ENCODE measurements at regions not wholly inside any gene's neighbourhood (a gene's known extent, or its start where the extent isn't known, plus 50 kb on each side); places are given as distances from the start of the nearest gene placed in this dataset.

DNA sequence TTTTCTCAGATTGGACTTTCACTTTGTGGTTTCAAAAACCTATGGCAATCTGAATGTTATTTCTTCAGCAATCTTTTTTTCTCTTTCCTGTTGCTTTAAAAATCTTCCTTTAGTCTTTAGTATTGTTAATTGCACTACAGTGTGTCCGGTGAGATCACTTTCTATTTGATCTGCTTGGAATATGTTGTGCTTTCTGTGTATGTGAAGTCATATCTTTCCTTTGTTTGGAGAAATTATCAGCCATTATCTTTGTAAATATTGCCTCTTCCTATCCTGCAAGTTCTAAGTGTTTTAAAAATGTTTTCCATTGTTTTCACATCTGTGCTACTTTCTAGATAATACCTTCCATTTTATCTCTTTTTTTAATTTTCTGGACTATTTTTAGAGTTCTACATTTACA lies 171.4 kb upstream of the PRSS16 start:
- Histone ChIP-seq H3K4me1 (no peaks in the 10 kb centered on the region), H3K9me3 (no peaks in the 10 kb centered on the region), H3K4me3 (no peak overlapping the region), H3K27ac (no peak overlapping the region), H3K4me2 (no peak overlapping the region; the same call in 2 of the 3 replicates)
- ChIA-PET POLR2A (no interaction called here), CTCF (no interaction called here)
- TF ChIP-seq CEBPB (IDR thresholded peaks at IDR 0.05) (no peak), SREBF2 (IDR thresholded peaks at IDR 0.05) (no peak), HEYL (CRISPR knock-in tag; IDR thresholded peaks at IDR 0.05) (no peak), NR3C1 (IDR thresholded peaks at IDR 0.05) (no peak), NFE2L2 (conservative IDR thresholded peaks at IDR 0.05; ENCODE audit: low read length) (no peak), JUN (IDR thresholded peaks at IDR 0.05) (no peak), CBX8 (IDR thresholded peaks at IDR 0.05) (no peak), ZSCAN20 (CRISPR knock-in tag; IDR thresholded peaks at IDR 0.05) (no peak)
- TF ChIP-seq, protein P1, sequence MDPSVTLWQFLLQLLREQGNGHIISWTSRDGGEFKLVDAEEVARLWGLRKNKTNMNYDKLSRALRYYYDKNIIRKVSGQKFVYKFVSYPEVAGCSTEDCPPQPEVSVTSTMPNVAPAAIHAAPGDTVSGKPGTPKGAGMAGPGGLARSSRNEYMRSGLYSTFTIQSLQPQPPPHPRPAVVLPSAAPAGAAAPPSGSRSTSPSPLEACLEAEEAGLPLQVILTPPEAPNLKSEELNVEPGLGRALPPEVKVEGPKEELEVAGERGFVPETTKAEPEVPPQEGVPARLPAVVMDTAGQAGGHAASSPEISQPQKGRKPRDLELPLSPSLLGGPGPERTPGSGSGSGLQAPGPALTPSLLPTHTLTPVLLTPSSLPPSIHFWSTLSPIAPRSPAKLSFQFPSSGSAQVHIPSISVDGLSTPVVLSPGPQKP (IDR thresholded peaks at IDR 0.05; ENCODE audit: low read depth, low read length): no peak
- ATAC-seq: no peak
- WGBS (ENCODE audit: missing lambda C conversion rate): 17% methylated on average over 1 of the region's 1 CpG
- no peak for DNase-seq (ENCODE audit: low read depth in 1 of 2, low spot score in 1 of 2)
- FAIRE-seq: no peak

DNA sequence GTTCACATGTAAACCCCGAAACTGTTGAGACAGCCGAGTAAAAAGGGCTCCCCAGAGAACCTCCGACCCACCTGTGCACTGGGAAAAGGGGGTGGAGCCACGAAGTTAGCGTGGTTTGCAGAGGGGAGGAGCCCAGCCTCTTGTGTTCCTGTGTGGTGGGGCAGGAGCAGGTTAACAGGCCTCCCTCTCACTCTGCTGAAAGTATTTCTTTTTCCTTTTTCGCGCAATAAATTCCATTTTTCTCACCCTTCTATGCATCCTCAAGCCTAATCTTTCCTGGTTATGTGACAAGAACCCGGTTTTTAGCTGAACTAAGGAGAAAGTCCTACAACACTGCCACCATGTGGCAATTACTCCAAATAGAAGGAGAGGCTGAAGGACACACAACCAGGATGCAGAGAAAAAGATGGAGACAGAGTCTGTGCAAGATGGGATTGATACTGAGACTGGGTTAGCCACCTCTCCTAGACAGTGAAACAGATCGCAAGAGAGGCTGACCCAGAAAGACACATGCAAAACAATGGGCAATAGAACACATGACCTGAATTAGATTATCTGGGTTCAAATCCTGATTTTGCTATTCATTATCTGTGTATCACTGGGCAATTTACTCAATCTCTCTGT lies 168.7 kb upstream of the PRSS16 start:
- 0% methylated on average over 9 of the region's 9 CpGs for WGBS (ENCODE audit: missing lambda C conversion rate)
- ChIA-PET CTCF (interaction anchor here (0.6 to 4.2 kb wide), 15 partner anchors 12 to 903 kb away, joined by 3 to 21 read pairs (median 3); no protein-coding TSS in a partner anchor), POLR2A (no interaction called here)
- Histone ChIP-seq H3K9me3 (no peaks in the 10 kb centered on the region), H3K4me3 (peak overlapping the region; percentile 44), H3K27ac (peak overlapping the region in 1 of 2 experiments; percentile 41; a peak in 2 of 6 replicates), H3K4me1 (no peaks in the 10 kb centered on the region), H3K4me2 (peak overlapping the region; percentile 70)
- TF ChIP-seq, protein P2, sequence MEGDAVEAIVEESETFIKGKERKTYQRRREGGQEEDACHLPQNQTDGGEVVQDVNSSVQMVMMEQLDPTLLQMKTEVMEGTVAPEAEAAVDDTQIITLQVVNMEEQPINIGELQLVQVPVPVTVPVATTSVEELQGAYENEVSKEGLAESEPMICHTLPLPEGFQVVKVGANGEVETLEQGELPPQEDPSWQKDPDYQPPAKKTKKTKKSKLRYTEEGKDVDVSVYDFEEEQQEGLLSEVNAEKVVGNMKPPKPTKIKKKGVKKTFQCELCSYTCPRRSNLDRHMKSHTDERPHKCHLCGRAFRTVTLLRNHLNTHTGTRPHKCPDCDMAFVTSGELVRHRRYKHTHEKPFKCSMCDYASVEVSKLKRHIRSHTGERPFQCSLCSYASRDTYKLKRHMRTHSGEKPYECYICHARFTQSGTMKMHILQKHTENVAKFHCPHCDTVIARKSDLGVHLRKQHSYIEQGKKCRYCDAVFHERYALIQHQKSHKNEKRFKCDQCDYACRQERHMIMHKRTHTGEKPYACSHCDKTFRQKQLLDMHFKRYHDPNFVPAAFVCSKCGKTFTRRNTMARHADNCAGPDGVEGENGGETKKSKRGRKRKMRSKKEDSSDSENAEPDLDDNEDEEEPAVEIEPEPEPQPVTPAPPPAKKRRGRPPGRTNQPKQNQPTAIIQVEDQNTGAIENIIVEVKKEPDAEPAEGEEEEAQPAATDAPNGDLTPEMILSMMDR (IDR thresholded peaks at IDR 0.05): peak; percentile 85
- TF ChIP-seq BHLHE40 (IDR thresholded peaks at IDR 0.05; ENCODE audit: low read depth, low read length) (no peak), KDM1A (IDR thresholded peaks at IDR 0.05; ENCODE audit: low read depth) (no peak), NPAS2 (CRISPR knock-in tag; IDR thresholded peaks at IDR 0.05; ENCODE audit: borderline replicate concordance) (no peak), HEYL (CRISPR knock-in tag; IDR thresholded peaks at IDR 0.05) (no peak), RCOR1 (IDR thresholded peaks at IDR 0.05; ENCODE audit: low read depth, low read length) (no peak), HOXA7 (CRISPR knock-in tag; IDR thresholded peaks at IDR 0.05) (no peak), HOXB5 (CRISPR knock-in tag; IDR thresholded peaks at IDR 0.05) (no peak), KDM5A (IDR thresholded peaks at IDR 0.05) (no peak), EHMT2 (IDR thresholded peaks at IDR 0.05; ENCODE audit: low read depth) (no peak), HOXB13 (CRISPR knock-in tag; IDR thresholded peaks at IDR 0.05; ENCODE audit: low read depth) (no peak), SREBF2 (IDR thresholded peaks at IDR 0.05) (no peak), CBX8 (IDR thresholded peaks at IDR 0.05) (no peak), FOXS1 (CRISPR knock-in tag; IDR thresholded peaks at IDR 0.05) (no peak), RFX5 (IDR thresholded peaks at IDR 0.05) (no peak), FOSL2 (IDR thresholded peaks at IDR 0.05) (no peak), FOSL2 (CRISPR knock-in tag; IDR thresholded peaks at IDR 0.05) (no peak), SMC3 (IDR thresholded peaks at IDR 0.05) (peak; percentile 82), EHF (CRISPR knock-in tag; IDR thresholded peaks at IDR 0.05) (no peak), RAD21 (conservative IDR thresholded peaks at IDR 0.05 in 1 of 2, IDR thresholded peaks at IDR 0.05 in 1 of 2) (peak; percentile 77 to 78), JUN (IDR thresholded peaks at IDR 0.05) (no peak), CHD2 (IDR thresholded peaks at IDR 0.05; ENCODE audit: low read length, partially characterized antibody) (no peak)
- TF ChIP-seq, protein P3, sequence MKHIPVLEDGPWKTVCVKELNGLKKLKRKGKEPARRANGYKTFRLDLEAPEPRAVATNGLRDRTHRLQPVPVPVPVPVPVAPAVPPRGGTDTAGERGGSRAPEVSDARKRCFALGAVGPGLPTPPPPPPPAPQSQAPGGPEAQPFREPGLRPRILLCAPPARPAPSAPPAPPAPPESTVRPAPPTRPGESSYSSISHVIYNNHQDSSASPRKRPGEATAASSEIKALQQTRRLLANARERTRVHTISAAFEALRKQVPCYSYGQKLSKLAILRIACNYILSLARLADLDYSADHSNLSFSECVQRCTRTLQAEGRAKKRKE (CRISPR knock-in tag; IDR thresholded peaks at IDR 0.05; ENCODE audit: low read depth): no peak
- TF ChIP-seq, protein P4, sequence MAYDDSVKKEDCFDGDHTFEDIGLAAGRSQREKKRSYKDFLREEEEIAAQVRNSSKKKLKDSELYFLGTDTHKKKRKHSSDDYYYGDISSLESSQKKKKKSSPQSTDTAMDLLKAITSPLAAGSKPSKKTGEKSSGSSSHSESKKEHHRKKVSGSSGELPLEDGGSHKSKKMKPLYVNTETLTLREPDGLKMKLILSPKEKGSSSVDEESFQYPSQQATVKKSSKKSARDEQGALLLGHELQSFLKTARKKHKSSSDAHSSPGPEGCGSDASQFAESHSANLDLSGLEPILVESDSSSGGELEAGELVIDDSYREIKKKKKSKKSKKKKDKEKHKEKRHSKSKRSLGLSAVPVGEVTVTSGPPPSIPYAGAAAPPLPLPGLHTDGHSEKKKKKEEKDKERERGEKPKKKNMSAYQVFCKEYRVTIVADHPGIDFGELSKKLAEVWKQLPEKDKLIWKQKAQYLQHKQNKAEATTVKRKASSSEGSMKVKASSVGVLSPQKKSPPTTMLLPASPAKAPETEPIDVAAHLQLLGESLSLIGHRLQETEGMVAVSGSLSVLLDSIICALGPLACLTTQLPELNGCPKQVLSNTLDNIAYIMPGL (CRISPR knock-in tag; IDR thresholded peaks at IDR 0.05; ENCODE audit: borderline replicate concordance): no peak; the same call in 1 of the 2 replicates
- DNase-seq (ENCODE audit: low read depth in 1 of 2, low spot score in 1 of 2) (peak; percentile 33 to 57), FAIRE-seq (no peak), ATAC-seq (peak; percentile 98)

Measured in A549 (cell line).